IMR-90 (cell line): ENCODE measurements at regions not wholly inside any gene's neighbourhood (a gene's known extent, or its start where the extent isn't known, plus 50 kb on each side); places are given as distances from the start of the nearest gene placed in this dataset.
"Not testable (repeated sequence)": the region's sequence is repeated elsewhere in the genome, so short reads cannot be mapped to it uniquely, and the experiment has no call there.

Experiments
- ATAC-seq: fragments of 200-7000 bp; cut with Tn5 transposase; 2 replicates; pipeline ENCODE4 v1.9.1; 2020; ENCODE audit warnings: low read depth, mild to moderate bottlenecking, moderate library complexity
- BruUV-seq: library from RNA; stranded (reverse); fragments of 400-500 nt; replicated peaks from 2 replicates; lab custom pipeline; 2021; lab: Mats Ljungman, UMichigan
- CTCF ChIA-PET: fragments of 300-600 bp; formaldehyde crosslinking; extraction: SDS; loops from one replicate; lab custom pipeline; 2021; ENCODE audit warnings: antibody characterized with exemption; lab: Yijun Ruan, JAX
- POLR2A ChIA-PET: fragments of 300-600 bp; sonication (Branson Sonifier 250); formaldehyde crosslinking; loops from one replicate; lab custom pipeline; 2022; ENCODE audit warnings: antibody characterized with exemption; ENCODE audit not compliant: unreplicated experiment; lab: Charles Lee
- DNase-seq: peaks from one replicate; pipeline ENCODE4 v3.0.0; 2013
- H2AFZ ChIP-seq: replicated peaks from 2 replicates; pipeline ENCODE3; 2013; ENCODE audit warnings: low read length, mild to moderate bottlenecking; ENCODE audit not compliant: poor library complexity
- H2AK5ac ChIP-seq: 2 replicates; pipeline ENCODE4 v1.6.1; 2013; ENCODE audit warnings: low read depth, low read length, inconsistent platforms
- H2AK9ac ChIP-seq: replicated peaks from 2 replicates; pipeline ENCODE3; 2013; ENCODE audit warnings: mild to moderate bottlenecking, low read depth, low read length, moderate library complexity; ENCODE audit not compliant: poor library complexity
- H2BK120ac ChIP-seq: 2 replicates; pipeline ENCODE4 v1.6.1; 2013; ENCODE audit warnings: low read depth, low read length, inconsistent platforms
- H2BK15ac ChIP-seq: 3 replicates; pipeline ENCODE4 v1.6.1; 2013; ENCODE audit warnings: low read depth, low read length, inconsistent platforms
- H2BK20ac ChIP-seq: 2 replicates; pipeline ENCODE4 v1.6.1; 2013; ENCODE audit warnings: low read depth, mild to moderate bottlenecking, inconsistent platforms, low read length, moderate library complexity
- H2BK5ac ChIP-seq: 2 replicates; pipeline ENCODE4 v1.6.1; 2013; ENCODE audit warnings: mild to moderate bottlenecking, low read depth, low read length, inconsistent platforms; ENCODE audit not compliant: poor library complexity, severe bottlenecking
- H3K14ac ChIP-seq: replicated peaks from 2 replicates; pipeline ENCODE4 v1.6.1; 2013; ENCODE audit warnings: low read depth, low read length, inconsistent platforms
- H3K18ac ChIP-seq: 2 replicates; pipeline ENCODE4 v1.6.1; 2013; ENCODE audit warnings: low read depth, low read length, control low read depth
- H3K23ac ChIP-seq: 2 replicates; pipeline ENCODE4 v1.6.1; 2013; ENCODE audit warnings: low read depth, low read length, inconsistent platforms
- H3K27ac ChIP-seq: 2 replicates; pipeline ENCODE4 v1.5.1; 2013; ENCODE audit warnings: mild to moderate bottlenecking, control low read depth, low read length; ENCODE audit not compliant: insufficient read depth
- H3K27me3 ChIP-seq: 2 replicates; pipeline ENCODE4 v1.6.1; 2013; ENCODE audit warnings: low read length; ENCODE audit not compliant: control insufficient read depth, insufficient read depth
- H3K36me3 ChIP-seq: 2 replicates; pipeline ENCODE4 v1.6.1; 2013; ENCODE audit warnings: low read length, mixed read lengths; ENCODE audit not compliant: control insufficient read depth, insufficient read depth
- H3K4ac ChIP-seq: 2 replicates; pipeline ENCODE4 v1.6.1; 2013; ENCODE audit warnings: low read depth, low read length, inconsistent platforms
- H3K4me1 ChIP-seq: 2 replicates; pipeline ENCODE4 v1.6.1; 2013; ENCODE audit warnings: low read length, mixed read lengths; ENCODE audit not compliant: control insufficient read depth, insufficient read depth
- H3K4me2 ChIP-seq: 2 replicates; pipeline ENCODE4 v1.6.1; 2013; ENCODE audit warnings: low read depth, mild to moderate bottlenecking, control low read depth, low read length, moderate library complexity
- H3K4me3 ChIP-seq: 2 replicates; pipeline ENCODE4 v1.5.1; 2013; ENCODE audit warnings: low read depth, mild to moderate bottlenecking, control low read depth, low read length, moderate library complexity; ENCODE audit not compliant: insufficient read depth
- H3K56ac ChIP-seq: 2 replicates; pipeline ENCODE4 v1.6.1; 2013; ENCODE audit warnings: low read length, inconsistent platforms; ENCODE audit not compliant: insufficient read depth; ENCODE audit errors: extremely low read depth
- H3K79me1 ChIP-seq, 2 experiments: 2 replicates each; pipeline ENCODE4 v1.6.1; 2013; ENCODE audit warnings: low read length in 2 of 2, inconsistent platforms in 1 of 2, low read depth in 1 of 2
- H3K9ac ChIP-seq: 2 replicates; pipeline ENCODE4 v1.6.1; 2013; ENCODE audit warnings: low read depth, low read length, control low read depth
- H3K9me1 ChIP-seq: 2 replicates; pipeline ENCODE4 v1.6.1; 2013; ENCODE audit warnings: low read length, inconsistent platforms; ENCODE audit not compliant: insufficient read depth
- H3K9me3 ChIP-seq: 2 replicates; pipeline ENCODE4 v1.6.1; 2013; ENCODE audit warnings: low read length; ENCODE audit not compliant: control insufficient read depth, insufficient read depth
- H4K20me1 ChIP-seq: 2 replicates; pipeline ENCODE4 v1.6.1; 2013; ENCODE audit warnings: low read length, inconsistent platforms; ENCODE audit not compliant: insufficient read depth
- H4K5ac ChIP-seq: 2 replicates; pipeline ENCODE4 v1.6.1; 2013; ENCODE audit warnings: mild to moderate bottlenecking, low read depth, low read length, control low read depth
- H4K8ac ChIP-seq, 2 experiments: 2 replicates each; pipeline ENCODE4 v1.6.1; 2013; ENCODE audit warnings: low read depth in 2 of 2, low read length in 2 of 2, control low read depth in 1 of 2, inconsistent platforms in 1 of 2
- H4K91ac ChIP-seq: 2 replicates; pipeline ENCODE4 v1.6.1; 2013; ENCODE audit warnings: low read depth, low read length, inconsistent platforms; ENCODE audit not compliant: insufficient read depth
- WGBS, 2 experiments: methylation state at CpG; one replicate each; pipeline versions ENCODE4 v1.1.5 to v1.1.7; 2013; ENCODE audit warnings: missing lambda C conversion rate in 2 of 2; ENCODE audit not compliant: insufficient read length in 1 of 2; ENCODE audit errors: extremely low coverage in 2 of 2; 5-methylcytosine and 5-hydroxymethylcytosine counted together
- dilution Hi-C: fragments of 300-500 bp; cut with HindIII; formaldehyde crosslinking; loops from one replicate; pipeline ENCODE4 v1.14.3; 2018; ENCODE audit warnings: low sequenced_read_pairs; ENCODE audit not compliant: unreplicated experiment
- in situ Hi-C: fragments of 300-500 bp; cut with MboI; formaldehyde crosslinking; loops from 3 replicates; pipeline ENCODE4 v1.14.3; 2019; ENCODE audit warnings: low sequenced_read_pairs, inconsistent platforms, mixed read lengths
- intact Hi-C: fragments of 100-400 bp; cut with micrococcal nuclease; formaldehyde crosslinking; loops from 2 replicates; pipeline ENCODE4 v1.10.0; 2022

DNA sequence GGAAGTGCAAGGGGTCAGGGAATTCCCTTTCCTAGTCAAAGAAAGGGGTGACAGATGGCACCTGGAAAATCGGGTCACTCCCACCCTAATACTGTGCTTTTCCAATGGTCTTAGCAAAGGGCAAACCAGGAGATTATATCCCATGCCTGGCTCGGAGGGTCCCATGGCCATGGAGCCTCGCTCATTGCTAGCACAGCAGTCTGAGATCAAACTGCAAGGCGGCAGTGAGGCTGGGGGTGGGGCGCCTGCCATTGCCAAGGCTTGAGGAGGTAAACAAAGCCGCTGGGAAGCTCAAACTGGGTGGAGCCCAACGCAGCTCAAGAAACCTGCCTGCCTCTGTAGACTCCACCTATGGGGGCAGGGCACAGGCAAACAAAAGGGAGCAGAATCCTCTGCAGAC, 714.4 kb upstream of the MGAT4C start:
- H3K14ac ChIP-seq, H3K27me3 ChIP-seq, DNase-seq, H2AK9ac ChIP-seq, H2AFZ ChIP-seq, H4K20me1 ChIP-seq, H3K79me1 ChIP-seq, H2BK120ac ChIP-seq, H3K9ac ChIP-seq, dilution Hi-C loops, POLR2A ChIA-PET, H2BK5ac ChIP-seq, H3K23ac ChIP-seq, H3K9me3 ChIP-seq, H3K4me3 ChIP-seq, H3K4ac ChIP-seq, CTCF ChIA-PET, H4K5ac ChIP-seq, H4K8ac ChIP-seq, ATAC-seq, H4K91ac ChIP-seq, H2AK5ac ChIP-seq, intact Hi-C loops, H2BK15ac ChIP-seq, H3K18ac ChIP-seq, H3K4me1 ChIP-seq, H3K9me1 ChIP-seq, H3K4me2 ChIP-seq, H3K27ac ChIP-seq, H3K56ac ChIP-seq, H3K36me3 ChIP-seq, H2BK20ac ChIP-seq, BruUV-seq: not testable (repeated sequence)
- no CpG with 5 or more reads among the region's 7 CpGs for WGBS, 2 experiments
- in situ Hi-C loops: loop anchor here (25.0 kb wide), 1 partner anchor 892 kb away; no protein-coding TSS in a partner anchor
